Astrocyte of the cerebellum (primary cell): ENCODE measurements at regions not wholly inside any gene's neighbourhood (a gene's known extent, or its start where the extent isn't known, plus 50 kb on each side); places are given as distances from the start of the nearest gene placed in this dataset.

Experiments
- DNase-seq: peaks from one replicate; pipeline ENCODE4 v3.0.0-alpha.2; 2011; ENCODE audit warnings: low read depth
- H3K4me3 ChIP-seq: 2 replicates; pipeline ENCODE4 v1.5.1; 2011; ENCODE audit warnings: mild to moderate bottlenecking, low read depth, low read length, moderate library complexity
- in situ Hi-C: cut with HindIII; loops from 2 replicates; pipeline ENCODE4 v1.10.0; 2017; ENCODE audit warnings: low sequenced_read_pairs
- TF ChIP-seq, protein P1 (sequence below): IDR thresholded peaks from 2 replicates; pipeline ENCODE4 v1.5.1; 2012; ENCODE audit warnings: low read length, low read depth, moderate library complexity, mild to moderate bottlenecking; ENCODE audit errors: missing control alignments

DNA sequence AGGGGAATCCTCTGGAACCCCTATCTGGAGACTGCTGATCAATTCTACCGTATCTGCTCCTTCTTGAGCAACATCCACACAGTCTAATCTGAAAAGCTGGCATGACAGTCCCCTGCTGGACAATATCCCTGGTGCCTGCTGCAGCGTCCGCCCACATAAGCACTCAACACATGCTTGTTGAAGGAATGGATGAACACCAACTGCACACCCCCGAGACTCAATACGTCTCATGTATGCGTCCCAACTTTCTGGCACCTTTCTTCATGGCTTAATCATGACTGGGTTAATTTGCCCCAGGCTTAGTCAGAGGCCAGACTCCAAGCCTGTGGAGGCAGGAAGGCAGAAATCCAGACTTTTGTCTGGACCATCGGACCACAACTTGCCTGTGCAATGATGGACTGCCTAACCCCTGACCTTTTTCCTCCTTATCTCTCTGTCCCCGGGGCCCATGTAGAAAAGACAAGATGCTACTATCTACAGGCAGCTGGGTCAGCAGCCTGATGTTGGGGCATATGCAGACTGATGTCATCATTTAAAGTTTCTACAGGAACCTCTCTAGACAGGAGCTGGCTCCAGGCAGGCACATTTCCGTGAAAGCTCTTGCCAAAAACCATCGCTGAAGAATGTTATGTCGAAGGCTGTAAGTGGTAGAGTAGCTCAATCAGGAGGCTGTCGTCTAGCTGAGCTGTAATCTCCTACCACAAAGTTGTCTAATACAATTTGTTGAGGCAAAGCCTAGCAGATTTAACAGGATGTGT is 114.1 kb upstream of the TPM1 start:
- in situ Hi-C loops = no loop called here
- no peak overlapping the region for H3K4me3 ChIP-seq
- TF ChIP-seq, protein P1, sequence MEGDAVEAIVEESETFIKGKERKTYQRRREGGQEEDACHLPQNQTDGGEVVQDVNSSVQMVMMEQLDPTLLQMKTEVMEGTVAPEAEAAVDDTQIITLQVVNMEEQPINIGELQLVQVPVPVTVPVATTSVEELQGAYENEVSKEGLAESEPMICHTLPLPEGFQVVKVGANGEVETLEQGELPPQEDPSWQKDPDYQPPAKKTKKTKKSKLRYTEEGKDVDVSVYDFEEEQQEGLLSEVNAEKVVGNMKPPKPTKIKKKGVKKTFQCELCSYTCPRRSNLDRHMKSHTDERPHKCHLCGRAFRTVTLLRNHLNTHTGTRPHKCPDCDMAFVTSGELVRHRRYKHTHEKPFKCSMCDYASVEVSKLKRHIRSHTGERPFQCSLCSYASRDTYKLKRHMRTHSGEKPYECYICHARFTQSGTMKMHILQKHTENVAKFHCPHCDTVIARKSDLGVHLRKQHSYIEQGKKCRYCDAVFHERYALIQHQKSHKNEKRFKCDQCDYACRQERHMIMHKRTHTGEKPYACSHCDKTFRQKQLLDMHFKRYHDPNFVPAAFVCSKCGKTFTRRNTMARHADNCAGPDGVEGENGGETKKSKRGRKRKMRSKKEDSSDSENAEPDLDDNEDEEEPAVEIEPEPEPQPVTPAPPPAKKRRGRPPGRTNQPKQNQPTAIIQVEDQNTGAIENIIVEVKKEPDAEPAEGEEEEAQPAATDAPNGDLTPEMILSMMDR = peak; percentile 26
- peak; percentile 71 for DNase-seq

DNA sequence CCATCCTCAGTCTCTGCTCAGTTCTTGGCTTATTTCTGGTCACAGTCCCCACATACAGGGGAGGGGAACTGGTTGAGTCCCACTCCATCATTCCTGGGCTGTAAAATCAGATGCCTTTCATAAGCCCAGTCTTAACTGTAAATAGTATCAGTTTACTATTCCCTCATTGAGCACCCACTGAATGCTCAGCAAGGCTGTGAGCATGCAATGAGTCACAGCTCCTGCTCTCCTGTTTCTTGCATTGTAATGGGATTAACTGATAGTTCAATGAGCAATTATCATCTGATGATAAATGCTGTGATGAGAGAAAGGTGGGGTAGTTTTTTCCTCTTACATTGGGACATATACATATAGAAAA is 113.6 kb upstream of the TPM1 start:
- H3K4me3 ChIP-seq = no peak overlapping the region
- in situ Hi-C loops = no loop called here
- TF ChIP-seq, protein P1 = no peak
- peak; percentile 60 for DNase-seq

GRCh38 chr15:62931650-62932049 is 110.9 kb upstream of the TPM1 start:
- in situ Hi-C loops = no loop called here
- DNase-seq = no peak
- no peak overlapping the region for H3K4me3 ChIP-seq
- TF ChIP-seq, protein P1 = no peak

DNA sequence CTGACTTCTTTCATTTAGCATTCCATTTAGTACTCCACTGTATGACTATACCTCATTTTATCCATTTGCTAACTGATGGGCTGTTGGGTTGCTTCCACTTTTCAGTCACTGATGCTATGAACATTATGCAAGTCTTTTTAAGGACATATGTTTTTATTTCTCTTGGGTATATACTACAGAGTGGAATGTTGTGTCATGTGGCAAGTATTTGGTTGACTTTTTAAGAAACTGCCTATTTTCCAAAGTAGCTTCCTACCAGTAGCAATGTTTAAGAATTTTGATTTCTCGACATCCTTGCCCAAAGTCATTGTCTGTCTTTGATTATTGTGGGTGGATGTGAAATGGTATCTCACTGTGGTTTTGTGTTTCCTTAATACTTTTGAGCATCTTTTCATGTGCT is 110.1 kb upstream of the TPM1 start:
- in situ Hi-C loops = no loop called here

DNA sequence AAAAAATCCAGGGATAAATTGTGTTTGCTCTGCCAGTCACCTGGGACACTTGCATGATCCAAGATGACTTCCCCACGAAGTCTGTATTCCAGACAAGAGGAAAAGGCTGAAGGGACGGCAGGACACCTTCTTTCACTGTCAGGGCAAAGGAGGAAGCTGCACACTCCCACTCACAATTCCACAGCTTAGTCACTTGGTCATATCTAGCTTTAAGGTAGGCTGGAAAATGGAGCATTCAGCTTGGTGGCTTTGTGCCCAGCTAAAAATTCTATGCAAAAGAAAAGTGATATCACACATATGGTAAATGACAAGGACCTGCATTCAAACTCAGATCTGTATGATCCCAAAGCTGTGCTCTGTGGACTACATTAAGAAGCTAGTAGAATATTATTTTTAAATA is 109.2 kb upstream of the TPM1 start:
- no peak overlapping the region for H3K4me3 ChIP-seq
- DNase-seq = no peak
- TF ChIP-seq, protein P1 = no peak
- in situ Hi-C loops = no loop called here

More for the DNA sequence above, 110.1 kb upstream of the TPM1 start:
- no peak for DNase-seq
- TF ChIP-seq, protein P1 = no peak
- H3K4me3 ChIP-seq = no peak overlapping the region

GRCh38 chr15:62934236-62934971 is 108.1 kb upstream of the TPM1 start:
- TF ChIP-seq, protein P1 = no peak
- in situ Hi-C loops = no loop called here
- no peak for DNase-seq

More at GRCh38 chr15:62934236-62934971, 108.1 kb upstream of the TPM1 start:
- no peak overlapping the region for H3K4me3 ChIP-seq
